ENCODE measurements at regions not wholly inside any gene's neighbourhood (a gene's known extent, or its start where the extent isn't known, plus 50 kb on each side); places are given as distances from the start of the nearest gene placed in this dataset.

- TF ChIP-seq POLR2A (IDR thresholded peaks at IDR 0.05; ENCODE audit: low read depth, low read length) (no peak), POLR2AphosphoS5 (IDR thresholded peaks at IDR 0.05; ENCODE audit: low read depth, low read length) (no peak)
These were observed 256.8 kb upstream of the FZD8 start for GRCh38 chr10:35898716-35899440.

Measured in GM12892 (cell line).